RCC 7860 (cell line): ENCODE measurements at regions not wholly inside any gene's neighbourhood (a gene's known extent, or its start where the extent isn't known, plus 50 kb on each side); places are given as distances from the start of the nearest gene placed in this dataset.

Experiments used
- DNase-seq: peaks from one replicate; pipeline ENCODE4 v3.0.0-alpha.2; 2015; ENCODE audit warnings: low spot score
- FAIRE-seq: peaks from 2 replicates; lab custom pipeline; 2012; peaks lifted over from hg19 to GRCh38; lab: Jason Lieb, UNC

- FAIRE-seq = no peak
Measured at GRCh38 chr7:113487925-113488731, 369.8 kb upstream of the SMIM30 start.

GRCh38 chr7:113486548-113486947, 368.2 kb upstream of the SMIM30 start:
- DNase-seq = no peak
- FAIRE-seq = no peak

More at GRCh38 chr7:113487925-113488731, 369.8 kb upstream of the SMIM30 start:
- DNase-seq = no peak

GRCh38 chr7:113483657-113484056, 365.3 kb upstream of the SMIM30 start:
- no peak for FAIRE-seq
- no peak for DNase-seq

GRCh38 chr7:113480537-113480936, 362.2 kb upstream of the SMIM30 start:
- FAIRE-seq (no peak), DNase-seq (no peak)

- no peak for FAIRE-seq
- no peak for DNase-seq
Measured at GRCh38 chr7:113464096-113464855, 345.9 kb upstream of the SMIM30 start.

GRCh38 chr7:113460067-113460466, 341.7 kb upstream of the SMIM30 start:
- FAIRE-seq (no peak), DNase-seq (no peak)

- DNase-seq = no peak
- no peak for FAIRE-seq
Measured at GRCh38 chr7:113456533-113456932, 338.2 kb upstream of the SMIM30 start.

- FAIRE-seq (no peak), DNase-seq (no peak)
Measured at GRCh38 chr7:113454597-113455169, 336.3 kb upstream of the SMIM30 start.

GRCh38 chr7:113452245-113452644, 333.9 kb upstream of the SMIM30 start:
- FAIRE-seq = no peak

GRCh38 chr7:113446791-113447190, 328.4 kb upstream of the SMIM30 start:
- DNase-seq (no peak), FAIRE-seq (no peak)

More at GRCh38 chr7:113452245-113452644, 333.9 kb upstream of the SMIM30 start:
- no peak for DNase-seq

GRCh38 chr7:113446391-113446790, 328.0 kb upstream of the SMIM30 start:
- no peak for FAIRE-seq
- no peak for DNase-seq

- FAIRE-seq = no peak
- DNase-seq = no peak
Measured at GRCh38 chr7:113444261-113444660, 325.9 kb upstream of the SMIM30 start.

- DNase-seq (no peak), FAIRE-seq (no peak)
Measured at GRCh38 chr7:113440173-113440572, 321.8 kb upstream of the SMIM30 start.

GRCh38 chr7:113431406-113431805, 313.1 kb upstream of the SMIM30 start:
- DNase-seq (no peak), FAIRE-seq (no peak)

GRCh38 chr7:113424185-113424817, 305.9 kb upstream of the SMIM30 start:
- FAIRE-seq = no peak

GRCh38 chr7:113421696-113422330, 303.5 kb upstream of the SMIM30 start:
- DNase-seq (peak; percentile 59), FAIRE-seq (peak; percentile 10)

More at GRCh38 chr7:113424185-113424817, 305.9 kb upstream of the SMIM30 start:
- no peak for DNase-seq

GRCh38 chr7:113414401-113415035, 296.2 kb upstream of the SMIM30 start:
- FAIRE-seq = no peak
- no peak for DNase-seq

GRCh38 chr7:113412410-113412809, 294.1 kb upstream of the SMIM30 start:
- DNase-seq = no peak
- FAIRE-seq = no peak

- FAIRE-seq (no peak), DNase-seq (no peak)
Measured at GRCh38 chr7:113410796-113411195, 292.4 kb upstream of the SMIM30 start.

GRCh38 chr7:113408999-113409398, 290.6 kb upstream of the SMIM30 start:
- DNase-seq = no peak
- FAIRE-seq = no peak
